Lung (tissue), 11 donors: ENCODE measurements at regions not wholly inside any gene's neighbourhood (a gene's known extent, or its start where the extent isn't known, plus 50 kb on each side); places are given as distances from the start of the nearest gene placed in this dataset.

Experiments
- ATAC-seq: fragments of 200-7000 bp; cut with Tn5 transposase; one replicate; pipeline ENCODE4 v1.9.1; 2020; ENCODE audit warnings: moderate number of reproducible peaks; ENCODE audit not compliant: insufficient read depth, low FRiP score
- DNase-seq, 3 donors: peaks; one replicate each; pipeline ENCODE4 v3.0.0-alpha.2; 2013 to 2017
- H3K27ac ChIP-seq, 2 donors: one replicate each; pipeline ENCODE4 v1.5.1; 2013; ENCODE audit warnings: mild to moderate bottlenecking in 2 of 2, moderate library complexity in 2 of 2, control low read depth in 1 of 2, inconsistent platforms in 1 of 2, low read depth in 1 of 2, low read length in 1 of 2
- H3K27me3 ChIP-seq, 3 donors: one replicate each; pipeline ENCODE4 v1.5.1; 2013; ENCODE audit warnings: low read length in 2 of 3; ENCODE audit not compliant: control insufficient read depth in 3 of 3, insufficient read depth in 3 of 3
- H3K36me3 ChIP-seq, 4 donors: one replicate each; pipeline ENCODE4 v1.5.1; 2013; ENCODE audit warnings: low read length in 4 of 4, mild to moderate bottlenecking in 1 of 4, moderate library complexity in 1 of 4; ENCODE audit not compliant: control insufficient read depth in 4 of 4, insufficient read depth in 4 of 4
- H3K4me1 ChIP-seq, 5 donors: one replicate each; pipeline ENCODE4 v1.5.1; 2013; ENCODE audit warnings: low read length in 5 of 5, mild to moderate bottlenecking in 2 of 5, moderate library complexity in 1 of 5; ENCODE audit not compliant: control insufficient read depth in 5 of 5, insufficient read depth in 5 of 5
- H3K4me3 ChIP-seq: one replicate; pipeline ENCODE4 v1.5.1; 2013; ENCODE audit warnings: mild to moderate bottlenecking, control low read depth, moderate library complexity
- H3K9ac ChIP-seq, 2 donors: one replicate each; pipeline ENCODE4 v1.5.1; 2013; ENCODE audit warnings: low read length in 2 of 2, control low read depth in 1 of 2; ENCODE audit not compliant: insufficient read depth in 1 of 2
- H3K9me3 ChIP-seq, 4 donors: one replicate each; pipeline ENCODE4 v1.5.1; 2013; ENCODE audit warnings: low read length in 3 of 4, mild to moderate bottlenecking in 1 of 4, moderate library complexity in 1 of 4; ENCODE audit not compliant: control insufficient read depth in 4 of 4, insufficient read depth in 3 of 4
- WGBS, 2 donors: extraction: QIAGEN DNeasy Blood & Tissue Kit; methylation state at CpG; one replicate each; pipeline ENCODE4 v1.1.7; 2013; 5-methylcytosine and 5-hydroxymethylcytosine counted together
- TF ChIP-seq, protein P1 (sequence below): IDR thresholded peaks from 2 replicates; pipeline ENCODE4 v1.5.1; 2012; ENCODE audit warnings: mild to moderate bottlenecking; ENCODE audit errors: control extremely low read depth, extremely low read depth
- donor health status: control.
- donor health status: control.
- donor health status: Bipolar disorder and iron deficiency.
- donor health status: healthy.
- donor health status: DM: yes; HTN: yes; CAD: no.

DNA sequence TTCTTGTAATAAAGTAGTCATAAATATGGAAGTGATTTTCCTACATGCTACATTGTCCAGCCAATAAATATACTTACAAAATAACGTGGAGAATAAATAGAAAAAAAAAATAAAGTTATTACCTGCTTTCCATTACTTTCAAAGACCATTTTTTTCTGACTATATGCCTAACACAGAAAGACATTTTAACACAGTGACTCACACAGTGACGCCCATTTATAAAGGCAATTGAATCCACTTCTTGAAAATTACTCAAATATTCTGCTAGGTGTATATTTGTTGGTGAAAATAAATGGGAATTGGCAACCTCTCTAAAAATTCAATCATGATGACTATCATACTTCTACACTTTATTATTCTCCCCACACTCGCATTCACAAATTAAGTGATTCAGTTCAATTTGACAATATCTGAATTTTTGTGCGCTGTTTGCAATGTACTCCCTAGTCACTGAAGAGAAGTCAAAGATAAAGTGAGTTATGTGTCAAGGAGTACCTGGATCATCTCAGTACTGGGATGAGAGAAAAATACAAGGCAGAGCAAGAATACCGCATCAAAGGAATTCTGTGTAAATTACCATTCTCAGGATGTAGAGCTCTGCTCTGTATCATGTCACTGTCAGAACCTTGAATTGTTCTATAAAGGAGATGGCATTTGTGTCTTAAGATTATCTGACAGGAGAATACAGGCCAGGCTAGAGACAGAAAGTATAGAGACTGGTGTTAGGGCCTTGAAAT lies 642.7 kb downstream of the IPMK start:
- H3K9ac ChIP-seq = no peak overlapping the region
- no peaks in the 10 kb centered on the region for H3K4me1 ChIP-seq
- no peak overlapping the region for H3K4me3 ChIP-seq
- no peaks in the 10 kb centered on the region for H3K27me3 ChIP-seq
- no peak for DNase-seq
- no peaks in the 10 kb centered on the region for H3K36me3 ChIP-seq
- 80 to 87% methylated on average over 5 of the region's 5 CpGs for WGBS, 2 donors
- H3K27ac ChIP-seq = no peak overlapping the region
- ATAC-seq = no peak
- no peaks in the 10 kb centered on the region for H3K9me3 ChIP-seq
- TF ChIP-seq, protein P1, sequence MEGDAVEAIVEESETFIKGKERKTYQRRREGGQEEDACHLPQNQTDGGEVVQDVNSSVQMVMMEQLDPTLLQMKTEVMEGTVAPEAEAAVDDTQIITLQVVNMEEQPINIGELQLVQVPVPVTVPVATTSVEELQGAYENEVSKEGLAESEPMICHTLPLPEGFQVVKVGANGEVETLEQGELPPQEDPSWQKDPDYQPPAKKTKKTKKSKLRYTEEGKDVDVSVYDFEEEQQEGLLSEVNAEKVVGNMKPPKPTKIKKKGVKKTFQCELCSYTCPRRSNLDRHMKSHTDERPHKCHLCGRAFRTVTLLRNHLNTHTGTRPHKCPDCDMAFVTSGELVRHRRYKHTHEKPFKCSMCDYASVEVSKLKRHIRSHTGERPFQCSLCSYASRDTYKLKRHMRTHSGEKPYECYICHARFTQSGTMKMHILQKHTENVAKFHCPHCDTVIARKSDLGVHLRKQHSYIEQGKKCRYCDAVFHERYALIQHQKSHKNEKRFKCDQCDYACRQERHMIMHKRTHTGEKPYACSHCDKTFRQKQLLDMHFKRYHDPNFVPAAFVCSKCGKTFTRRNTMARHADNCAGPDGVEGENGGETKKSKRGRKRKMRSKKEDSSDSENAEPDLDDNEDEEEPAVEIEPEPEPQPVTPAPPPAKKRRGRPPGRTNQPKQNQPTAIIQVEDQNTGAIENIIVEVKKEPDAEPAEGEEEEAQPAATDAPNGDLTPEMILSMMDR = no peak

DNA sequence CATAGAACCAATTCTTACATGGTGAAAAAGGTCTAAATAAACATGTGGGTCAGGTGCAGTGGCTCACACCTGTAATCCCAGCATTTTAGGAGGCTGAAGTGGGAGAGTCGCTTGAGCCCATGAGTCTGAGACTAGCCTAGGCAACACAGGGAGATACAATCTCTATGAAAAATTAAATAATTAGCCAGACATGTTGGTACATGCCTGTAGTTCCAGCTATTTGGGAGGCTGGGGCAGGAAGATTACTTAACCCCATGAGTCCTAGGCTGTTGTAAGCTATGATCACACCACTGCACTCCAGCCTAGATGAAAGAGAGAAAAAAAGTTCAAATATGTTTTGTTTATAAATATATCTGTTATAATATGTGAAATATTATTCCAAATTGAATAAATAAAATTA lies 643.6 kb downstream of the IPMK start:
- no peaks in the 10 kb centered on the region for H3K27me3 ChIP-seq
- H3K27ac ChIP-seq = no peak overlapping the region
- WGBS, 2 donors = 79 to 93% methylated on average over 1 of the region's 1 CpG
- no peak for DNase-seq
- TF ChIP-seq, protein P1 = no peak
- ATAC-seq = no peak
- H3K9ac ChIP-seq = no peak overlapping the region
- H3K4me1 ChIP-seq = no peaks in the 10 kb centered on the region
- H3K4me3 ChIP-seq = no peak overlapping the region
- no peaks in the 10 kb centered on the region for H3K36me3 ChIP-seq
- no peaks in the 10 kb centered on the region for H3K9me3 ChIP-seq

DNA sequence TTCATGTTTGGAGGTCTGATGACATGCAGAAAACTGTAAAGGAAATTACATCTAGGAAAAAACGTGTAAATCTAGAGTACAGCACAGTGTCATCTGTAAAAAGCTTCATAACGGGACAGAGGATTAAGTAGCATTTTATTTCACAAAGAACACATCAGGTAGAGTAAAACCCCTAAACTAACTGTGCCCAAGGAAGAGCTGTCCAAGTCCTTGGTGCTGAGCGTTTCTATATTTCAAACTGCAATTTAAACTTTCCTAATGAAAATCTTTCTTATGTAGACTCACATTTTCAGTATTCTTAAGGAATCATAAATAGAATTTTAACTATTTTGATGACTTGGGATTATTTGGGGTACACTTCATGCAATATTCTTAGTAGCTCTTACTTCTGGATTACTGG lies 646.2 kb downstream of the IPMK start:
- WGBS, 2 donors = 61 to 62% methylated on average over 3 of the region's 3 CpGs
- ATAC-seq (no peak), DNase-seq (peak in 1 of 3 donors; percentile 2)
- TF ChIP-seq, protein P1 = no peak
- no peak overlapping the region for H3K9ac ChIP-seq
- H3K27ac ChIP-seq = no peak overlapping the region
- H3K27me3 ChIP-seq = no peaks in the 10 kb centered on the region
- H3K4me3 ChIP-seq = no peak overlapping the region
- H3K36me3 ChIP-seq = no peaks in the 10 kb centered on the region
- H3K9me3 ChIP-seq = no peaks in the 10 kb centered on the region
- H3K4me1 ChIP-seq = no peaks in the 10 kb centered on the region
